ENCODE measurements at regions not wholly inside any gene's neighbourhood (a gene's known extent, or its start where the extent isn't known, plus 50 kb on each side); places are given as distances from the start of the nearest gene placed in this dataset.

DNA sequence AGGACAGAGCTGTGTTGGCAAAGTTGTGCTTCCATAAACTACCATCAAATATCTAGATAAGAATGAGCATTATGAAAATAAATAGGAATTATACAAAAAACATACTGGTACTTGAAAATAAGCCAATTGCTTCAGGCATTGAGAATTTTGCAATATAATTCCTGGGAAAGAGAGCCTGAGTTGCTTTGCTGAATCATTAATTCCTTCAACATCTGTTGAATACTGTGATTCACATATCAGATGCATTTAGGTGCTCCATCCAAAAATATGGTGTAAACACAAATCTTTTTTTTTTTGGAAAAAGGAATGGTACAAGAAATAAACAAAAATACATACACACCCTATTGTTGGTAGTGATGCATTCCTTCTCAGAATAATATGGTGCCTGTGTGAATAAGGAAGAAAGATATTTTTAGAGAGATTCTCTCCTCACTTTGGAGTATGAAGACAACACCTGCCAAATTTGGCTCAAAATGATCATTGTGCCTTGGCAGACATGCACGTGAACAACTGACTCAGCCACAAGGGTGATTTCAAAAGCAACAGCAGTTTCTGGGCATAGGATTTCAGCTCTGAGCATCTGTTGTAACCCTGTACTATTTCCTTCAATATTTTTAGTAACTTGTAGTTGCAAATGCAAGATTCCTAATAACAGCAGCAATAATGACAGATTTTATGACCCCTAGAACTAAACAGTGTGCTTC is 96.7 kb downstream of the CAVIN4 start:
- TF ChIP-seq, protein P1, sequence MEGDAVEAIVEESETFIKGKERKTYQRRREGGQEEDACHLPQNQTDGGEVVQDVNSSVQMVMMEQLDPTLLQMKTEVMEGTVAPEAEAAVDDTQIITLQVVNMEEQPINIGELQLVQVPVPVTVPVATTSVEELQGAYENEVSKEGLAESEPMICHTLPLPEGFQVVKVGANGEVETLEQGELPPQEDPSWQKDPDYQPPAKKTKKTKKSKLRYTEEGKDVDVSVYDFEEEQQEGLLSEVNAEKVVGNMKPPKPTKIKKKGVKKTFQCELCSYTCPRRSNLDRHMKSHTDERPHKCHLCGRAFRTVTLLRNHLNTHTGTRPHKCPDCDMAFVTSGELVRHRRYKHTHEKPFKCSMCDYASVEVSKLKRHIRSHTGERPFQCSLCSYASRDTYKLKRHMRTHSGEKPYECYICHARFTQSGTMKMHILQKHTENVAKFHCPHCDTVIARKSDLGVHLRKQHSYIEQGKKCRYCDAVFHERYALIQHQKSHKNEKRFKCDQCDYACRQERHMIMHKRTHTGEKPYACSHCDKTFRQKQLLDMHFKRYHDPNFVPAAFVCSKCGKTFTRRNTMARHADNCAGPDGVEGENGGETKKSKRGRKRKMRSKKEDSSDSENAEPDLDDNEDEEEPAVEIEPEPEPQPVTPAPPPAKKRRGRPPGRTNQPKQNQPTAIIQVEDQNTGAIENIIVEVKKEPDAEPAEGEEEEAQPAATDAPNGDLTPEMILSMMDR (IDR thresholded peaks at IDR 0.05; ENCODE audit: extremely low read depth, insufficient read depth, missing control alignments): no peak
- no peak for DNase-seq (ENCODE audit: low spot score)
- in situ Hi-C loops (cut with MboI; ENCODE audit: low pct_unique_long_range_greater_than_20kb, low sequenced_read_pairs, unreplicated experiment): no loop called here

DNA sequence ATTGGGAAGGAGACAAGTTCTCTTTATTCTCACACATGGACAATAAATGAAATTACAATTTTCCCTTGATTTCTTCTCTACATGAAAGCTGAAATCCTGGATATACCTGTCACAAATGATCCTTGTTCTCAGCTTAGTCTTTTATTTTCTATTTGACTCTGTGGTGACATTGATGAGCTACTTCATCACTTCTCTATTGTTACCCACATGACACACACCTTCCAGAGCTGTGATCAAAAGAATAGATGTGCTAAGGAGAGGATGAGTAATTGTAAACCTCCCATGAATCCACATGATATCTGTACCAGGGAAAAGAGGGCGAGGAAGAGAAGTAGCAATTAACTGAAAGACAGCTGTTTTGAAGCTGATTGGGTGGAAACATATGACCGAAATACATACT is 102.0 kb downstream of the CAVIN4 start:
- no peak for DNase-seq (ENCODE audit: low spot score)
- in situ Hi-C loops (cut with MboI; ENCODE audit: low pct_unique_long_range_greater_than_20kb, low sequenced_read_pairs, unreplicated experiment): no loop called here
- TF ChIP-seq, protein P1 (IDR thresholded peaks at IDR 0.05; ENCODE audit: extremely low read depth, insufficient read depth, missing control alignments): no peak

DNA sequence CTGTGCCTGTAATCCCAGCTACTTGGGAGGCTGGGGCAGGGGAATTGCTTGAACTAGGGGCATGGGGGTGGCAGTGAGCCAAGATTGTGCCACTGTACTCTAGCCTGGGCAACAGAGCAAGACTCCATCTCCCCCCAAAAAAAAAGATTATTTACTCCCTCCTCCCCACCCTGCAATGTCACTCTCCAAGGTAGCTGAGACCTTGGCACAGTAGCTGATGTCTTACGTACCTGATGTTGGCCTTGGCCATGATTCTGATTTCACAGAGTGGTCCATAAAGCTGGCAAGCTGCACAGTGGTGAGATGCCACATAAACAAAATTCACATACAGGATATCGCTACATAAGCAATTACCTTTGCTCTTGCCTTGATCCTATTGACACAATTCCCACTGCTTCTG is 108.5 kb downstream of the CAVIN4 start:
- in situ Hi-C loops (cut with MboI; ENCODE audit: low pct_unique_long_range_greater_than_20kb, low sequenced_read_pairs, unreplicated experiment): no loop called here
- TF ChIP-seq, protein P1 (IDR thresholded peaks at IDR 0.05; ENCODE audit: extremely low read depth, insufficient read depth, missing control alignments): no peak
- DNase-seq (ENCODE audit: low spot score): no peak

DNA sequence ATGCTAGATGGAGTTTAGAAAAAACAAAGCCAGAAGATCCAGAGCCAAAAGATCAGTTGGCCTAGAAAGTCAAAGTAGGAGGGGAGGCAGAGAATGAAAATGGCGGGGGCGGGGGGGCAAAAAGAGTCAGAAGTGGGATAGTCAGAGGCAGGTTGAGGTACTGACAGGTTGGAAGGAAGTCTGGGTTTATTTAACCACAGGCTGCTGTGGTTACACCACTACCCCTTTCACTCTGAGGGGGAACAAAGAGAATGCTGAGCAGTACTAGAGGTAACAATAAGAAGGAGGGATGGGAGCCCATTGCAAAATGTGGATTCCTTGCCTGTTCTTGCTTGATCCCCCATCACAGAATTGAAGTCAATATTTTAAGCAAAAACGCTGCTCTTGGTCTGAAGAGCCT is 111.8 kb downstream of the CAVIN4 start:
- DNase-seq (ENCODE audit: low spot score): no peak
- TF ChIP-seq, protein P1 (IDR thresholded peaks at IDR 0.05; ENCODE audit: extremely low read depth, insufficient read depth, missing control alignments): no peak
- in situ Hi-C loops (cut with MboI; ENCODE audit: low pct_unique_long_range_greater_than_20kb, low sequenced_read_pairs, unreplicated experiment): no loop called here

DNA sequence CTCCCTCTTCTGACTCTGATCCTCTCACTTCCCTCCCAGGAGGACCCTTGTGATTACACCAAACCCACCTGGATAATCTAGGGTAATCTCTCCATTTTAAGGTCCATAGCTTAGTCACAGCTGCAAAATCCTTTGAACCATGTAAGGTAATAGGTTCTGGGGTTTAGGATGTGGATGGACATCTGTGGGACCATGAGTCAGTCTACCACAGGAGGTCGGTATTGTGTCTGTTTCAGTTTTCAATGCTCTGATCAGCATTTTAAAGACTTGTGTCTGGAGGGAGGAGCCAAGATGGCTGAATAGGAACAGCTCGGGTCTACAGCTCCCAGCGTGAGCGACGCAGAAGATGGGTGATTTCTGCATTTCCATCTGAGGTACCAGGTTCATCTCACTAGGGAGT is 112.6 kb downstream of the CAVIN4 start:
- in situ Hi-C loops (cut with MboI; ENCODE audit: low pct_unique_long_range_greater_than_20kb, low sequenced_read_pairs, unreplicated experiment): no loop called here
- DNase-seq (ENCODE audit: low spot score): no peak
- TF ChIP-seq, protein P1 (IDR thresholded peaks at IDR 0.05; ENCODE audit: extremely low read depth, insufficient read depth, missing control alignments): no peak

DNA sequence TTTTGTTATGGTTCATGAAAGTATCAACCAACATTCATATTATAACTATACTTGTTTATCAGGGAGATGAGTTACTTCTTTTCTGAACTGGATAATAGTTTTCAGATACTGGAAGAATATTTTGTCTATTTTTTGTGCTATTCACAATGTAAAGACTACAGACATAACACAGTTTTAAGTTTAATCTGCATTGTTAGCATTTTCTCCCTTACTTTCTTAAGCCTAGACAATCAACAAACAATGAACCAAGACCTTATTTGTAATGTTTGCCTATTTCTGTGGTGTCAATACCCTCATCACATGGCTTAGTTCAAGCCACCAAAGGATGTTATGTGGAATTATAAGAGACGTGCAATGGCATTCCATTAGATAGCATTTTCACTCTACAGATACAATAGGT is 119.5 kb downstream of the CAVIN4 start:
- in situ Hi-C loops (cut with MboI; ENCODE audit: low pct_unique_long_range_greater_than_20kb, low sequenced_read_pairs, unreplicated experiment): no loop called here
- DNase-seq (ENCODE audit: low spot score): no peak
- TF ChIP-seq, protein P1 (IDR thresholded peaks at IDR 0.05; ENCODE audit: extremely low read depth, insufficient read depth, missing control alignments): no peak
